Nephron (organoid): ENCODE measurements at regions not wholly inside any gene's neighbourhood (a gene's known extent, or its start where the extent isn't known, plus 50 kb on each side); places are given as distances from the start of the nearest gene placed in this dataset.

ENCODE experiments used
- H3K27ac Mint-ChIP-seq, 3 experiments: 2 replicates each; pipeline ENCODE4 v1.8.0; 2020; ENCODE audit warnings: mixed read lengths in 3 of 3, mild to moderate bottlenecking in 2 of 3, moderate library complexity in 1 of 3
- H3K27me3 Mint-ChIP-seq: 2 replicates; pipeline ENCODE4 v1.8.0; 2021; ENCODE audit warnings: low read depth, mild to moderate bottlenecking, moderate library complexity, mixed read lengths
- H3K36me3 Mint-ChIP-seq: 2 replicates; pipeline ENCODE4 v1.8.0; 2020; ENCODE audit warnings: low read depth, mixed read lengths
- H3K4me1 Mint-ChIP-seq: 2 replicates; pipeline ENCODE4 v1.8.0; 2020; ENCODE audit warnings: mixed read lengths
- H3K4me3 Mint-ChIP-seq, 3 experiments: 2 replicates each; pipeline ENCODE4 v1.8.0; 2020; ENCODE audit warnings: mild to moderate bottlenecking in 3 of 3, mixed read lengths in 3 of 3, moderate library complexity in 2 of 3
- H3K9me3 Mint-ChIP-seq: 2 replicates; pipeline ENCODE4 v1.8.0; 2020; ENCODE audit warnings: mixed read lengths
- CTCF ChIP-seq, 3 experiments: fragments of 200-600 bp; sonication (generic); IDR thresholded peaks; one replicate each; pipeline ENCODE4 v1.5.0; 2021; ENCODE audit warnings: antibody characterized with exemption in 3 of 3; ENCODE audit not compliant: unreplicated experiment in 3 of 3

GRCh38 chr4:153109296-153109849, 94.9 kb upstream of the TRIM2 start:
- no peak overlapping the region for H3K27ac Mint-ChIP-seq
- no peak overlapping the region for H3K4me3 Mint-ChIP-seq

GRCh38 chr4:153110739-153111138, 93.5 kb upstream of the TRIM2 start:
- H3K4me3 Mint-ChIP-seq, result no peak overlapping the region
- H3K27me3 Mint-ChIP-seq, result no peaks in the 10 kb centered on the region
- no peaks in the 10 kb centered on the region for H3K36me3 Mint-ChIP-seq
- peaks cover 13% of the 10 kb centered on the region for H3K9me3 Mint-ChIP-seq
- no peak for TF ChIP-seq CTCF (IDR thresholded peaks at IDR 0.05; ENCODE audit: unreplicated experiment in 3 of 3)
- no peak overlapping the region for H3K27ac Mint-ChIP-seq
- no peaks in the 10 kb centered on the region for H3K4me1 Mint-ChIP-seq

More at GRCh38 chr4:153109296-153109849, 94.9 kb upstream of the TRIM2 start:
- Mint-ChIP-seq H3K27me3 (no peaks in the 10 kb centered on the region), H3K9me3 (peaks cover 20% of the 10 kb centered on the region), H3K4me1 (no peaks in the 10 kb centered on the region), H3K36me3 (no peaks in the 10 kb centered on the region)
- no peak for TF ChIP-seq CTCF (IDR thresholded peaks at IDR 0.05; ENCODE audit: unreplicated experiment in 3 of 3)

- Mint-ChIP-seq H3K27me3 (no peaks in the 10 kb centered on the region), H3K4me3 (no peak overlapping the region), H3K4me1 (no peaks in the 10 kb centered on the region), H3K9me3 (peaks cover 6% of the 10 kb centered on the region), H3K27ac (no peak overlapping the region), H3K36me3 (no peaks in the 10 kb centered on the region)
- no peak for TF ChIP-seq CTCF (IDR thresholded peaks at IDR 0.05; ENCODE audit: unreplicated experiment in 3 of 3)
Measured at GRCh38 chr4:153111426-153112040, 92.7 kb upstream of the TRIM2 start.

- H3K36me3 Mint-ChIP-seq, result no peaks in the 10 kb centered on the region
- no peaks in the 10 kb centered on the region for H3K27me3 Mint-ChIP-seq
- H3K27ac Mint-ChIP-seq, result no peak overlapping the region
- H3K9me3 Mint-ChIP-seq, result peaks cover 6% of the 10 kb centered on the region
- no peaks in the 10 kb centered on the region for H3K4me1 Mint-ChIP-seq
- H3K4me3 Mint-ChIP-seq, result no peak overlapping the region
- TF ChIP-seq CTCF (IDR thresholded peaks at IDR 0.05; ENCODE audit: unreplicated experiment in 3 of 3), result no peak
Measured at GRCh38 chr4:153112041-153112441, 92.2 kb upstream of the TRIM2 start.

- no peak overlapping the region for H3K4me3 Mint-ChIP-seq
- H3K4me1 Mint-ChIP-seq, result no peaks in the 10 kb centered on the region
- H3K27ac Mint-ChIP-seq, result no peak overlapping the region
- H3K36me3 Mint-ChIP-seq, result no peaks in the 10 kb centered on the region
- no peaks in the 10 kb centered on the region for H3K9me3 Mint-ChIP-seq
- H3K27me3 Mint-ChIP-seq, result no peaks in the 10 kb centered on the region
- TF ChIP-seq CTCF (IDR thresholded peaks at IDR 0.05; ENCODE audit: unreplicated experiment in 3 of 3), result no peak
Measured at GRCh38 chr4:153113061-153113837, 91.0 kb upstream of the TRIM2 start.

- H3K4me3 Mint-ChIP-seq, result no peak overlapping the region
- H3K27ac Mint-ChIP-seq, result no peak overlapping the region
- no peaks in the 10 kb centered on the region for H3K4me1 Mint-ChIP-seq
- H3K9me3 Mint-ChIP-seq, result no peaks in the 10 kb centered on the region
- H3K36me3 Mint-ChIP-seq, result no peaks in the 10 kb centered on the region
- no peak for TF ChIP-seq CTCF (IDR thresholded peaks at IDR 0.05; ENCODE audit: unreplicated experiment in 3 of 3)
- H3K27me3 Mint-ChIP-seq, result no peaks in the 10 kb centered on the region
Measured at GRCh38 chr4:153113838-153114105, 90.5 kb upstream of the TRIM2 start.
